Neuronal stem cell (in vitro differentiated cells): ENCODE measurements at regions not wholly inside any gene's neighbourhood (a gene's known extent, or its start where the extent isn't known, plus 50 kb on each side); places are given as distances from the start of the nearest gene placed in this dataset.

Experiments used
- DNase-seq: peaks from one replicate; pipeline ENCODE4 v3.0.0-alpha.2; 2013; ENCODE audit warnings: low spot score
- H2AFZ ChIP-seq: one replicate; pipeline ENCODE4 v1.6.1; 2013; ENCODE audit warnings: mild to moderate bottlenecking, low read length, inconsistent platforms
- H2AK5ac ChIP-seq: 2 replicates; pipeline ENCODE4 v1.6.1; 2013; ENCODE audit warnings: low read depth, mild to moderate bottlenecking, inconsistent platforms, low read length, moderate library complexity, mixed read lengths
- H2BK120ac ChIP-seq: 2 replicates; pipeline ENCODE4 v1.6.1; 2013; ENCODE audit warnings: low read depth, mild to moderate bottlenecking, inconsistent platforms, low read length, moderate library complexity, mixed read lengths
- H2BK12ac ChIP-seq: one replicate; pipeline ENCODE4 v1.6.1; 2013; ENCODE audit warnings: low read length, inconsistent platforms
- H2BK15ac ChIP-seq: 2 replicates; pipeline ENCODE4 v1.6.1; 2013; ENCODE audit warnings: mild to moderate bottlenecking, low read length, inconsistent platforms, mixed read lengths
- H2BK5ac ChIP-seq: one replicate; pipeline ENCODE4 v1.6.1; 2013; ENCODE audit warnings: inconsistent platforms, mild to moderate bottlenecking, low read length, moderate library complexity
- H3K14ac ChIP-seq: one replicate; pipeline ENCODE4 v1.6.1; 2013; ENCODE audit warnings: low read length, inconsistent platforms
- H3K18ac ChIP-seq: 2 replicates; pipeline ENCODE4 v1.6.1; 2013; ENCODE audit warnings: low read length, inconsistent platforms
- H3K23ac ChIP-seq: 2 replicates; pipeline ENCODE4 v1.6.1; 2013; ENCODE audit warnings: low read depth, mild to moderate bottlenecking, mixed read lengths, low read length, inconsistent platforms; ENCODE audit not compliant: poor library complexity
- H3K27ac ChIP-seq: replicated peaks from 3 replicates; pipeline ENCODE4 v1.5.1; 2013; ENCODE audit warnings: low read length, inconsistent platforms
- H3K27me3 ChIP-seq, 3 experiments: 2 replicates each; pipeline ENCODE4 v1.6.1; 2013; ENCODE audit warnings: low read length in 3 of 3, mild to moderate bottlenecking in 2 of 3, inconsistent platforms in 1 of 3, low read depth in 1 of 3, mixed read lengths in 1 of 3, moderate library complexity in 1 of 3; ENCODE audit not compliant: control insufficient read depth in 3 of 3, insufficient read depth in 3 of 3
- H3K36me3 ChIP-seq, 2 donors: replicated peaks in 1 of 2; 2 replicates each; pipeline ENCODE4 v1.6.1; 2013; ENCODE audit warnings: low read length in 2 of 2; ENCODE audit not compliant: control insufficient read depth in 2 of 2, insufficient read depth in 2 of 2
- H3K4ac ChIP-seq: 2 replicates; pipeline ENCODE4 v1.6.1; 2013; ENCODE audit warnings: inconsistent platforms, mild to moderate bottlenecking, low read length, moderate library complexity
- H3K4me1 ChIP-seq, 2 donors: 1 replicate in 1 of 2; 2 replicates in 1 of 2; pipeline ENCODE4 v1.6.1; 2013; ENCODE audit warnings: low read length in 2 of 2, low read depth in 1 of 2; ENCODE audit not compliant: control insufficient read depth in 2 of 2, insufficient read depth in 1 of 2
- H3K4me2 ChIP-seq: one replicate; pipeline ENCODE4 v1.6.1; 2013; ENCODE audit warnings: mild to moderate bottlenecking, low read length, inconsistent platforms; ENCODE audit not compliant: insufficient read depth, poor library complexity, severe bottlenecking
- H3K4me3 ChIP-seq, 2 donors: 2 replicates each; pipeline ENCODE4 v1.5.1; 2013; ENCODE audit warnings: low read length in 2 of 2, mild to moderate bottlenecking in 2 of 2, inconsistent platforms in 1 of 2, moderate library complexity in 1 of 2
- H3K79me1 ChIP-seq: one replicate; pipeline ENCODE4 v1.6.1; 2013; ENCODE audit warnings: low read depth, mild to moderate bottlenecking, inconsistent platforms, low read length, moderate library complexity
- H3K9ac ChIP-seq: one replicate; pipeline ENCODE4 v1.6.1; 2013; ENCODE audit warnings: mild to moderate bottlenecking, low read depth, low read length, inconsistent platforms; ENCODE audit not compliant: poor library complexity
- H3K9me3 ChIP-seq, 2 donors: replicated peaks in 1 of 2; 2 replicates each; pipeline versions ENCODE3 to v1.6.1; 2013; ENCODE audit warnings: low read length in 2 of 2, mild to moderate bottlenecking in 2 of 2, inconsistent platforms in 1 of 2, low read depth in 1 of 2, mixed read lengths in 1 of 2, moderate library complexity in 1 of 2; ENCODE audit not compliant: control insufficient read depth in 2 of 2, insufficient read depth in 1 of 2
- H4K8ac ChIP-seq: one replicate; pipeline ENCODE4 v1.6.1; 2013; ENCODE audit warnings: low read depth, mild to moderate bottlenecking, inconsistent platforms, low read length, moderate library complexity
- H4K91ac ChIP-seq: one replicate; pipeline ENCODE4 v1.6.1; 2013; ENCODE audit warnings: low read length, low read depth, mild to moderate bottlenecking, inconsistent platforms; ENCODE audit not compliant: poor library complexity
- WGBS, 2 donors: extraction: QIAGEN DNeasy Blood & Tissue Kit; methylation state at CpG; one replicate each; pipeline ENCODE4 v1.1.7; 2013; ENCODE audit warnings: missing lambda C conversion rate in 2 of 2, mixed read lengths in 1 of 2; ENCODE audit not compliant: insufficient read length in 2 of 2, insufficient replicate concordance in 1 of 2; ENCODE audit errors: extremely low coverage in 2 of 2; 5-methylcytosine and 5-hydroxymethylcytosine counted together

GRCh38 chr16:61382435-61382834 lies 653.8 kb downstream of the CDH8 start:
- H3K23ac ChIP-seq, result no peak overlapping the region
- no peaks in the 10 kb centered on the region for H3K36me3 ChIP-seq
- no peak overlapping the region for H2BK12ac ChIP-seq
- no peak overlapping the region for H3K27ac ChIP-seq
- H4K8ac ChIP-seq, result no peak overlapping the region
- H2BK120ac ChIP-seq, result no peak overlapping the region
- no peak overlapping the region for H2AK5ac ChIP-seq
- H3K9me3 ChIP-seq, result no peaks in the 10 kb centered on the region
- DNase-seq, result peak; percentile 11
- peaks cover 8 to 11% of the 10 kb centered on the region in 2 donors for H3K4me1 ChIP-seq
- H3K4me3 ChIP-seq, result no peak overlapping the region
- no peak overlapping the region for H3K18ac ChIP-seq
- no peak overlapping the region for H4K91ac ChIP-seq
- H3K14ac ChIP-seq, result no peak overlapping the region
- no peak overlapping the region for H2BK15ac ChIP-seq
- no peaks in the 10 kb centered on the region for H3K79me1 ChIP-seq
- no peak overlapping the region for H3K9ac ChIP-seq
- H2AFZ ChIP-seq, result no peak overlapping the region
- no peak overlapping the region for H2BK5ac ChIP-seq
- no peaks in the 10 kb centered on the region for H3K27me3 ChIP-seq
- no peak overlapping the region for H3K4me2 ChIP-seq
- no peak overlapping the region for H3K4ac ChIP-seq

GRCh38 chr16:61379311-61379710 lies 656.9 kb downstream of the CDH8 start:
- no peak overlapping the region for H3K9ac ChIP-seq
- no peak overlapping the region for H4K91ac ChIP-seq
- H3K27ac ChIP-seq, result no peak overlapping the region
- no peaks in the 10 kb centered on the region for H3K9me3 ChIP-seq
- H3K4me1 ChIP-seq, result peaks cover 0 to 1% of the 10 kb centered on the region in 2 donors
- WGBS, 2 donors, result no CpG with 5 or more reads among the region's 2 CpGs
- H2AK5ac ChIP-seq, result no peak overlapping the region
- no peak overlapping the region for H3K4me2 ChIP-seq
- no peak overlapping the region for H3K23ac ChIP-seq
- H2BK15ac ChIP-seq, result no peak overlapping the region
- H3K14ac ChIP-seq, result no peak overlapping the region
- no peak overlapping the region for H4K8ac ChIP-seq
- H2BK120ac ChIP-seq, result no peak overlapping the region
- H2BK12ac ChIP-seq, result no peak overlapping the region
- no peak overlapping the region for H3K18ac ChIP-seq
- H3K4ac ChIP-seq, result no peak overlapping the region
- DNase-seq, result no peak
- H3K4me3 ChIP-seq, result no peak overlapping the region
- H3K27me3 ChIP-seq, result no peaks in the 10 kb centered on the region
- H3K36me3 ChIP-seq, result no peaks in the 10 kb centered on the region
- H2AFZ ChIP-seq, result no peak overlapping the region
- no peaks in the 10 kb centered on the region for H3K79me1 ChIP-seq
- H2BK5ac ChIP-seq, result no peak overlapping the region

- H2BK5ac ChIP-seq, result no peak overlapping the region
- H3K23ac ChIP-seq, result no peak overlapping the region
- no peak overlapping the region for H4K8ac ChIP-seq
- no peak overlapping the region for H2AFZ ChIP-seq
- peaks cover 0 to 2% of the 10 kb centered on the region in 2 donors for H3K9me3 ChIP-seq
- no peaks in the 10 kb centered on the region for H3K79me1 ChIP-seq
- no peaks in the 10 kb centered on the region for H3K36me3 ChIP-seq
- no peak overlapping the region for H3K4me2 ChIP-seq
- no peak overlapping the region for H3K9ac ChIP-seq
- no peak overlapping the region for H3K4me3 ChIP-seq
- no peak overlapping the region for H3K4ac ChIP-seq
- H2AK5ac ChIP-seq, result no peak overlapping the region
- no peak overlapping the region for H3K18ac ChIP-seq
- no peaks in the 10 kb centered on the region for H3K27me3 ChIP-seq
- H2BK12ac ChIP-seq, result no peak overlapping the region
- H4K91ac ChIP-seq, result no peak overlapping the region
- no peak overlapping the region for H3K27ac ChIP-seq
- no peak overlapping the region for H2BK120ac ChIP-seq
- no peak for DNase-seq
- no peaks in the 10 kb centered on the region for H3K4me1 ChIP-seq
- H2BK15ac ChIP-seq, result no peak overlapping the region
- H3K14ac ChIP-seq, result no peak overlapping the region
Measured at GRCh38 chr16:61374071-61374470, 662.2 kb downstream of the CDH8 start.

- no peak overlapping the region for H3K27ac ChIP-seq
- no peak overlapping the region for H2AFZ ChIP-seq
- no peak overlapping the region for H2BK12ac ChIP-seq
- no peak overlapping the region for H3K23ac ChIP-seq
- no peak overlapping the region for H2AK5ac ChIP-seq
- no peak overlapping the region for H3K9ac ChIP-seq
- no peak overlapping the region for H3K18ac ChIP-seq
- H3K4me1 ChIP-seq, result no peaks in the 10 kb centered on the region
- no peak overlapping the region for H3K14ac ChIP-seq
- no peak overlapping the region for H3K4me2 ChIP-seq
- H2BK5ac ChIP-seq, result no peak overlapping the region
- no peak overlapping the region for H4K8ac ChIP-seq
- no peak for DNase-seq
- H3K4ac ChIP-seq, result no peak overlapping the region
- no peak overlapping the region for H2BK120ac ChIP-seq
- H3K79me1 ChIP-seq, result no peaks in the 10 kb centered on the region
- no peak overlapping the region for H2BK15ac ChIP-seq
- H3K27me3 ChIP-seq, result no peaks in the 10 kb centered on the region
- no peak overlapping the region for H3K4me3 ChIP-seq
- no peak overlapping the region for H4K91ac ChIP-seq
- peaks cover 0 to 2% of the 10 kb centered on the region in 2 donors for H3K9me3 ChIP-seq
- no peaks in the 10 kb centered on the region for H3K36me3 ChIP-seq
Measured at GRCh38 chr16:61371881-61372280, 664.4 kb downstream of the CDH8 start.
